DND-41 (cell line): ENCODE measurements at regions not wholly inside any gene's neighbourhood (a gene's known extent, or its start where the extent isn't known, plus 50 kb on each side); places are given as distances from the start of the nearest gene placed in this dataset.

ENCODE experiments used
- EZH2 ChIP-seq: IDR thresholded peaks from 3 replicates; pipeline ENCODE4 v1.6.1; 2012; ENCODE audit warnings: borderline replicate concordance, low read depth, mild to moderate bottlenecking, moderate library complexity, low read length, inconsistent platforms; ENCODE audit not compliant: severe bottlenecking
- TF ChIP-seq, protein P1 (sequence below): IDR thresholded peaks from 2 replicates; pipeline ENCODE4 v1.5.1; 2012; ENCODE audit warnings: borderline replicate concordance, low read length, moderate library complexity, mild to moderate bottlenecking; ENCODE audit not compliant: poor library complexity, severe bottlenecking; ENCODE audit errors: extremely low read depth

DNA sequence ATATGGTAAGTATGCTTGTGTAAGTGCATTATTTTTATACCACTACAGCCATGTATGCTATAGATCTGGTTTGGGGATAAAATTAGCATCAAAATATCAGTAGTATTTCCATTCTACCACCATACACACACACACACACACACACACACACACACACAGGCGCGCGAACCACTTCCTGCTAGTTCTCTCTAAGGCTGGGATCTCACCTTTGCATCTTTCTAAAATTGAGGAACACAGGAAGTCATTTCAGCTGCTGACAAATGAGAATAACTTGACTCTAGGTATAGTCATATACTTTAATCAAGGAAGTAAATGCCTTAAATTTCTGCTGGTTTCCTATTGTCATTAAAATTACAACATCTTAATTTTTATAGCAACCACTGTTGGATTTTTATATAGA is 72.5 kb downstream of the RBM43 start:
- TF ChIP-seq, protein P1, sequence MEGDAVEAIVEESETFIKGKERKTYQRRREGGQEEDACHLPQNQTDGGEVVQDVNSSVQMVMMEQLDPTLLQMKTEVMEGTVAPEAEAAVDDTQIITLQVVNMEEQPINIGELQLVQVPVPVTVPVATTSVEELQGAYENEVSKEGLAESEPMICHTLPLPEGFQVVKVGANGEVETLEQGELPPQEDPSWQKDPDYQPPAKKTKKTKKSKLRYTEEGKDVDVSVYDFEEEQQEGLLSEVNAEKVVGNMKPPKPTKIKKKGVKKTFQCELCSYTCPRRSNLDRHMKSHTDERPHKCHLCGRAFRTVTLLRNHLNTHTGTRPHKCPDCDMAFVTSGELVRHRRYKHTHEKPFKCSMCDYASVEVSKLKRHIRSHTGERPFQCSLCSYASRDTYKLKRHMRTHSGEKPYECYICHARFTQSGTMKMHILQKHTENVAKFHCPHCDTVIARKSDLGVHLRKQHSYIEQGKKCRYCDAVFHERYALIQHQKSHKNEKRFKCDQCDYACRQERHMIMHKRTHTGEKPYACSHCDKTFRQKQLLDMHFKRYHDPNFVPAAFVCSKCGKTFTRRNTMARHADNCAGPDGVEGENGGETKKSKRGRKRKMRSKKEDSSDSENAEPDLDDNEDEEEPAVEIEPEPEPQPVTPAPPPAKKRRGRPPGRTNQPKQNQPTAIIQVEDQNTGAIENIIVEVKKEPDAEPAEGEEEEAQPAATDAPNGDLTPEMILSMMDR, result no peak
- no peak for TF ChIP-seq EZH2
